OCI-LY1 (cell line): ENCODE measurements at regions not wholly inside any gene's neighbourhood (a gene's known extent, or its start where the extent isn't known, plus 50 kb on each side); places are given as distances from the start of the nearest gene placed in this dataset.

Experiments
- EZH2 ChIP-seq: fragments of 200-600 bp; sonication (generic), shearing (Covaris generic); IDR thresholded peaks from 2 replicates; pipeline ENCODE4 v1.8.0; 2017; ENCODE audit warnings: borderline replicate concordance, mixed run types, mild to moderate bottlenecking, antibody characterized with exemption, low read length, moderate library complexity, mixed read lengths
- TF ChIP-seq, protein P1 (sequence below): fragments of 200-600 bp; sonication (generic), shearing (Covaris generic); IDR thresholded peaks from 2 replicates; pipeline ENCODE4 v1.5.1; 2017; ENCODE audit warnings: mild to moderate bottlenecking, antibody characterized with exemption, low read length, moderate library complexity, mixed read lengths

- no peak for TF ChIP-seq EZH2
- TF ChIP-seq, protein P1, sequence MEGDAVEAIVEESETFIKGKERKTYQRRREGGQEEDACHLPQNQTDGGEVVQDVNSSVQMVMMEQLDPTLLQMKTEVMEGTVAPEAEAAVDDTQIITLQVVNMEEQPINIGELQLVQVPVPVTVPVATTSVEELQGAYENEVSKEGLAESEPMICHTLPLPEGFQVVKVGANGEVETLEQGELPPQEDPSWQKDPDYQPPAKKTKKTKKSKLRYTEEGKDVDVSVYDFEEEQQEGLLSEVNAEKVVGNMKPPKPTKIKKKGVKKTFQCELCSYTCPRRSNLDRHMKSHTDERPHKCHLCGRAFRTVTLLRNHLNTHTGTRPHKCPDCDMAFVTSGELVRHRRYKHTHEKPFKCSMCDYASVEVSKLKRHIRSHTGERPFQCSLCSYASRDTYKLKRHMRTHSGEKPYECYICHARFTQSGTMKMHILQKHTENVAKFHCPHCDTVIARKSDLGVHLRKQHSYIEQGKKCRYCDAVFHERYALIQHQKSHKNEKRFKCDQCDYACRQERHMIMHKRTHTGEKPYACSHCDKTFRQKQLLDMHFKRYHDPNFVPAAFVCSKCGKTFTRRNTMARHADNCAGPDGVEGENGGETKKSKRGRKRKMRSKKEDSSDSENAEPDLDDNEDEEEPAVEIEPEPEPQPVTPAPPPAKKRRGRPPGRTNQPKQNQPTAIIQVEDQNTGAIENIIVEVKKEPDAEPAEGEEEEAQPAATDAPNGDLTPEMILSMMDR, result no peak
These were observed 160.1 kb upstream of the NDST3 start for GRCh38 chr4:117874216-117874615.
